Right cardiac atrium (tissue), 5 donors: ENCODE measurements at regions not wholly inside any gene's neighbourhood (a gene's known extent, or its start where the extent isn't known, plus 50 kb on each side); places are given as distances from the start of the nearest gene placed in this dataset.

Experiments
- ATAC-seq, 2 donors: fragments of 200-7000 bp; cut with Tn5 transposase; one replicate each; pipeline versions ENCODE4 v1.8.0 to v1.9.1; 2020; ENCODE audit warnings: moderate library complexity in 2 of 2, mild to moderate bottlenecking in 1 of 2
- DNase-seq, 3 donors: peaks; one replicate each; pipeline ENCODE4 v3.0.0-alpha.2; 2020
- H3K27ac ChIP-seq: one replicate; pipeline ENCODE4 v1.5.1; 2013; ENCODE audit warnings: mild to moderate bottlenecking, low read length, control low read depth, moderate library complexity
- H3K27me3 ChIP-seq: one replicate; pipeline ENCODE4 v1.6.1; 2013; ENCODE audit not compliant: control insufficient read depth, insufficient read depth
- H3K4me1 ChIP-seq: one replicate; pipeline ENCODE4 v1.6.1; 2013; ENCODE audit warnings: low read length; ENCODE audit not compliant: control insufficient read depth, insufficient read depth
- H3K4me3 ChIP-seq: one replicate; pipeline ENCODE4 v1.5.1; 2013; ENCODE audit warnings: low read length, control low read depth
- H3K9me3 ChIP-seq: one replicate; pipeline ENCODE4 v1.6.1; 2013; ENCODE audit warnings: low read length; ENCODE audit not compliant: control insufficient read depth
- WGBS: extraction: QIAGEN DNeasy Blood & Tissue Kit; methylation state at CpG from one replicate; pipeline ENCODE4 v1.1.7; 2013; 5-methylcytosine and 5-hydroxymethylcytosine counted together
- intact Hi-C, 4 donors: fragments of 100-400 bp; cut with DNase I; formaldehyde crosslinking; loops; one replicate each; pipeline versions ENCODE4 v1.11.0 to v1.14.0; 2022 to 2023
- donor health status: healthy with polysubstance abuse.
- donor health status: DM: no; HTN: yes; CAD: no.
- donor health status: DM: no; HTN: no; CAD: no.
- donor health status: DM: no; HTN: yes; CAD: no; lungs with severe emphysema.
- donor health status: DM: yes; HTN: yes; CAD: no.

- Histone ChIP-seq H3K9me3 (no peaks in the 10 kb centered on the region), H3K27me3 (no peaks in the 10 kb centered on the region), H3K4me1 (no peaks in the 10 kb centered on the region), H3K4me3 (no peak overlapping the region), H3K27ac (no peak overlapping the region)
- 56% methylated on average over 4 of the region's 4 CpGs for WGBS
- DNase-seq (no peak), ATAC-seq (no peak)
- intact Hi-C loops = no loop called here
Observed at GRCh38 chr4:173700650-173701049, 170.6 kb upstream of the HAND2 start.

- ATAC-seq = no peak
- H3K4me1 ChIP-seq = no peaks in the 10 kb centered on the region
- no peak for DNase-seq
- H3K27me3 ChIP-seq = no peaks in the 10 kb centered on the region
- no peak overlapping the region for H3K4me3 ChIP-seq
- no peaks in the 10 kb centered on the region for H3K9me3 ChIP-seq
- intact Hi-C loops = loop anchor here in 1 of 4 donors (10.0 kb wide), 1 partner anchor 165 kb away; the partner anchor contains the start of gene HAND2
- H3K27ac ChIP-seq = no peak overlapping the region
- WGBS = 61% methylated on average over 2 of the region's 2 CpGs
Observed at GRCh38 chr4:173699841-173700475, 169.9 kb upstream of the HAND2 start.

GRCh38 chr4:173698557-173699262 is 168.7 kb upstream of the HAND2 start:
- H3K4me3 ChIP-seq = no peak overlapping the region
- 49% methylated on average over 10 of the region's 10 CpGs for WGBS
- H3K4me1 ChIP-seq = no peaks in the 10 kb centered on the region
- no peaks in the 10 kb centered on the region for H3K27me3 ChIP-seq
- H3K9me3 ChIP-seq = no peaks in the 10 kb centered on the region
- ATAC-seq = peak; percentile 95
- peak overlapping the region; percentile 81 for H3K27ac ChIP-seq
- peak; percentile 57 to 83 (median 76) for DNase-seq
- intact Hi-C loops = loop anchor here in 1 of 4 donors (10.0 kb wide), 1 partner anchor 164 kb away; the partner anchor contains the start of gene HAND2

DNA sequence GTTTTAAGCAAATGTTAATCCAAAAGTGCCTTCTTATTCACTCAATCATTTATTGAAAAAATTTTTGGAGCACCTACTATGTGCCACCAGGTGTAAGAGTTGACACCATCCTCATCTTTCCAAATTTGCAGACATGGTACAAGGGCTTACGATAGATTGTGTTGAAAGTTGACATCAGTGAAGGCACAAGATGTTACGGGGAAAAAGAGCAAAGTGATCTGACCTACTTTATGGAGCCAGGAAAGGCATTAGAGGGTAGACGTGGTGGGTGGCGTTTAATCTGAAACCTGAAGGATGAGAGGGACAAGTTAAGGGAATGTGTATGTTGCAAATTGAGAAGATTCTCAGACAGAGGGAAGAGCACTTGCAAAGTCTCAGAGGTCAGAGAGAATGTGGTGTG is 167.8 kb upstream of the HAND2 start:
- H3K9me3 ChIP-seq = no peaks in the 10 kb centered on the region
- ATAC-seq (no peak), DNase-seq (no peak)
- no peak overlapping the region for H3K4me3 ChIP-seq
- no peaks in the 10 kb centered on the region for H3K4me1 ChIP-seq
- peak overlapping the region; percentile 74 for H3K27ac ChIP-seq
- intact Hi-C loops = loop anchor here in 1 of 4 donors (10.0 kb wide), 1 partner anchor 163 kb away; the partner anchor contains the start of gene HAND2
- WGBS = 59% methylated on average over 4 of the region's 4 CpGs
- no peaks in the 10 kb centered on the region for H3K27me3 ChIP-seq

DNA sequence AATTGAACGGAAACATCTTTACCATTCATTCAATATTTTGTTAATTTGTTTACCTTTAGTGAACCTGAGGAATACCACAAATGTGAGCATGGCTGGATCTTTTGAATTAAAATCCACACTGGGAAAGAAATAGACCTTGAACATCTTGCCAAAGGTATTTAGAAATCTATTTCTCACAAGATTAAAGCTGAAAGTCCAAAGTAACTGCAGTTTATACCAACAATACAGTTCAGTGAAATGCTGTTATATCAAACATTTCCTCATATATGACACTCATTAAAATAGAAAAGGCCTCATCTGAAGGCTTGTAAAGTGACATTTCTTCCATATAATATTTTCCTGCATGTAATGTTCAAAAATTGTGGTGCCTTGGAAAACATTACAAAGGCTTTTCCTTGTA is 166.5 kb upstream of the HAND2 start:
- intact Hi-C loops = loop anchor here in 1 of 4 donors (10.0 kb wide), 1 partner anchor 162 kb away; the partner anchor contains the start of gene HAND2
- ATAC-seq = no peak
- H3K27ac ChIP-seq = no peak overlapping the region

GRCh38 chr4:173696011-173696410 is 166.0 kb upstream of the HAND2 start:
- DNase-seq (no peak), ATAC-seq (no peak)
- Histone ChIP-seq H3K27me3 (no peaks in the 10 kb centered on the region), H3K9me3 (no peaks in the 10 kb centered on the region), H3K4me3 (no peak overlapping the region), H3K27ac (no peak overlapping the region), H3K4me1 (no peaks in the 10 kb centered on the region)
- 51% methylated on average over 5 of the region's 5 CpGs for WGBS
- intact Hi-C loops = loop anchor here in 1 of 4 donors (10.0 kb wide), 1 partner anchor 161 kb away; the partner anchor contains the start of gene HAND2

More for the DNA sequence above, 166.5 kb upstream of the HAND2 start:
- no peak for DNase-seq
- Histone ChIP-seq H3K9me3 (no peaks in the 10 kb centered on the region), H3K27me3 (no peaks in the 10 kb centered on the region), H3K4me1 (no peaks in the 10 kb centered on the region), H3K4me3 (no peak overlapping the region)
- WGBS = 93% methylated on average over 1 of the region's 1 CpG

DNA sequence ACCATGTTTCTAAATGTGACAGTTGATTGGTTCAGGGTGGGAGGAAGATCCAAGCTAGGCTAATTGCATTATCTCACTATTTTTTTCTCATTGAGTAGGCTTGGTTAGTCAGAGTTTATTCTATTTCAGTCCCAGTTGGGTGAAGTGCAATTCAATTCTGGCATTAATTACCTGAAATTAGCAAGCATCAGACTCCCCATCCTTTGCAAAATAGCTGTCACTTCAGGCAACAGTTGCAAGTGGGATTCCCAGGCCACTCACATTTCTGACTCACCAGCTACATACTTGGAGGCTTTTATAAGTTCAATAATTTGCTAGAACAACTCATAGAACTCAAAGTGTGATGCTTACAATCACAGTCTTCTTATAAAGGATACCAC is 155.8 kb upstream of the HAND2 start:
- Histone ChIP-seq H3K27ac (peak overlapping the region; percentile 24), H3K9me3 (no peaks in the 10 kb centered on the region), H3K27me3 (no peaks in the 10 kb centered on the region), H3K4me3 (no peak overlapping the region), H3K4me1 (no peaks in the 10 kb centered on the region)
- intact Hi-C loops = no loop called here
- no peak for DNase-seq
- ATAC-seq = no peak

- ATAC-seq (no peak), DNase-seq (no peak)
- Histone ChIP-seq H3K4me1 (no peaks in the 10 kb centered on the region), H3K4me3 (no peak overlapping the region), H3K27ac (peak overlapping the region; percentile 70), H3K9me3 (no peaks in the 10 kb centered on the region), H3K27me3 (no peaks in the 10 kb centered on the region)
- intact Hi-C loops = no loop called here
- WGBS = 64% methylated on average over 9 of the region's 9 CpGs
Observed at GRCh38 chr4:173685165-173685830, 155.3 kb upstream of the HAND2 start.

GRCh38 chr4:173684223-173684622 is 154.2 kb upstream of the HAND2 start:
- intact Hi-C loops = no loop called here
- 28% methylated on average over 3 of the region's 3 CpGs for WGBS
- no peaks in the 10 kb centered on the region for H3K4me1 ChIP-seq
- no peaks in the 10 kb centered on the region for H3K9me3 ChIP-seq
- ATAC-seq (peak; percentile 63 to 75), DNase-seq (no peak)
- H3K27me3 ChIP-seq = no peaks in the 10 kb centered on the region
- H3K4me3 ChIP-seq = no peak overlapping the region
- no peak overlapping the region for H3K27ac ChIP-seq

GRCh38 chr4:173682609-173683008 is 152.6 kb upstream of the HAND2 start:
- Histone ChIP-seq H3K9me3 (no peaks in the 10 kb centered on the region), H3K27me3 (no peaks in the 10 kb centered on the region), H3K27ac (no peak overlapping the region), H3K4me1 (no peaks in the 10 kb centered on the region), H3K4me3 (no peak overlapping the region)
- intact Hi-C loops = no loop called here
- ATAC-seq (no peak), DNase-seq (no peak)
- WGBS = 35% methylated on average over 2 of the region's 2 CpGs

DNA sequence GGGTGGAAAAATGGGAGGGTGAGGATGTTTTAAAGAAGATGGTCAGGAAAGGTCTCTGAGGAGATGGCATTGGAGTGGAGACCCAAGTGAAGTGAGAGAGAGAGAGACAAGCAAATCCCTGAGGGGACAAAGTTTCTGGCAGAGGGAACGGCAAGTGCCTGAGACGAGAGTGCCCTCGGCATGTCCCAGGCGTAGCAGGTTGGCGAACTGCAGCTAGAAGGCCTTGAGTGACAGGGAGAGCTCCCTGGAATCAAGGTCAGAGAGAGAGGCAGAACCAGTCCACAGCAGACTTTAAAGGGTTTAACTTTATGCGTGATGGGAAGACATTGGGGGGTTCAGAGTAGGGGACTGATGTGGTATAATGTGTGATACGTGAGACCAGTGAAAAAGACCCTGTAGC is 150.2 kb upstream of the HAND2 start:
- intact Hi-C loops = no loop called here
- ATAC-seq = peak; percentile 64 to 69
- no peak overlapping the region for H3K4me3 ChIP-seq
- no peaks in the 10 kb centered on the region for H3K27me3 ChIP-seq
- no peak overlapping the region for H3K27ac ChIP-seq
- WGBS = 58% methylated on average over 7 of the region's 7 CpGs
- H3K4me1 ChIP-seq = no peaks in the 10 kb centered on the region
- H3K9me3 ChIP-seq = no peaks in the 10 kb centered on the region
- DNase-seq = peak; percentile 17 to 62 (median 49)
